ENCODE measurements at regions not wholly inside any gene's neighbourhood (a gene's known extent, or its start where the extent isn't known, plus 50 kb on each side); places are given as distances from the start of the nearest gene placed in this dataset.

DNA sequence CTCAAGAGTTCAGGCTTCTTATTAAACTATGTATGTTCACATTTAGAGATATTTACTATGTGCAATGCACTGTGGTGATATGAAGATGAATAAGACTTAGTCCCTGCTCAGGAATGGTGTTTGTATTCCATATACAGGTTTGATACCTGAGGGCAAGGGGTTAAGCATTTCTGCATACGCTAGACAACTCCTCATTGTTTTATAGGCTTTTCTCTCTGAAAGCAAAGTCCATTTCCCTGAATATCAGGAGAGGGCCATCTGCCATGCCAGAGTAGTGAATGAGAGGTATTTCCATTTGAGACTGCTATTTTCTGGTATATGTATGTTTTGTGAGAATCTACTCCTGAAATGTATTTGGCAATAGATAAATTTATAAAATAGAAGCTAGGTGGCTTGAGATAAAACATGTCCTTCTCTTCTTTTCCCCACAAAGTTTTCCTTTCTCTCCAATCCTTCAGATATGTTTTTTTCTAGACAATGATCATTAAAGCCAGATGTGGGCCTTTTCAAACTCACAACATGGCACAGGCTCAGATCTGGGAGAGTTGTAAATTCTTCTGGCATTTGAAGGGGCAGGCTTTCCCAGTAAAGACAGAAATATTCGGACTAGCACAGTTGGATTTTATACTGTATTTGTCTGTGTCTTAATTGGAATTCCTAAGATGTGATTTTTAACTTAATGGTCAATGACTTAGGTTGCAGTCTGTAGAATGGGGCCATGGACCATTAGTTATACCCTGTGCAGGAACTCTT is 73.3 kb upstream of the WDR26 start:
- no peaks in the 10 kb centered on the region for H3K27me3 ChIP-seq (replicated peaks; ENCODE audit: control insufficient read depth, insufficient read depth, low read length)
- no peaks in the 10 kb centered on the region for H3K36me3 ChIP-seq (ENCODE audit: control insufficient read depth, insufficient read depth, low read length)
- no peak for DNase-seq (ENCODE audit: extremely low read depth, insufficient read length)
- TF ChIP-seq, protein P1, sequence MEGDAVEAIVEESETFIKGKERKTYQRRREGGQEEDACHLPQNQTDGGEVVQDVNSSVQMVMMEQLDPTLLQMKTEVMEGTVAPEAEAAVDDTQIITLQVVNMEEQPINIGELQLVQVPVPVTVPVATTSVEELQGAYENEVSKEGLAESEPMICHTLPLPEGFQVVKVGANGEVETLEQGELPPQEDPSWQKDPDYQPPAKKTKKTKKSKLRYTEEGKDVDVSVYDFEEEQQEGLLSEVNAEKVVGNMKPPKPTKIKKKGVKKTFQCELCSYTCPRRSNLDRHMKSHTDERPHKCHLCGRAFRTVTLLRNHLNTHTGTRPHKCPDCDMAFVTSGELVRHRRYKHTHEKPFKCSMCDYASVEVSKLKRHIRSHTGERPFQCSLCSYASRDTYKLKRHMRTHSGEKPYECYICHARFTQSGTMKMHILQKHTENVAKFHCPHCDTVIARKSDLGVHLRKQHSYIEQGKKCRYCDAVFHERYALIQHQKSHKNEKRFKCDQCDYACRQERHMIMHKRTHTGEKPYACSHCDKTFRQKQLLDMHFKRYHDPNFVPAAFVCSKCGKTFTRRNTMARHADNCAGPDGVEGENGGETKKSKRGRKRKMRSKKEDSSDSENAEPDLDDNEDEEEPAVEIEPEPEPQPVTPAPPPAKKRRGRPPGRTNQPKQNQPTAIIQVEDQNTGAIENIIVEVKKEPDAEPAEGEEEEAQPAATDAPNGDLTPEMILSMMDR (IDR thresholded peaks at IDR 0.05; ENCODE audit: insufficient read depth, low read length, poor library complexity, severe bottlenecking), result no peak
- H3K4me3 ChIP-seq (replicated peaks; ENCODE audit: low read depth, low read length), result no peak overlapping the region

GRCh38 chr1:224509907-224510306 is 75.3 kb upstream of the WDR26 start:
- no peak for DNase-seq (ENCODE audit: extremely low read depth, insufficient read length)
- no peaks in the 10 kb centered on the region for H3K27me3 ChIP-seq (replicated peaks; ENCODE audit: control insufficient read depth, insufficient read depth, low read length)
- H3K36me3 ChIP-seq (ENCODE audit: control insufficient read depth, insufficient read depth, low read length), result no peaks in the 10 kb centered on the region
- H3K4me3 ChIP-seq (replicated peaks; ENCODE audit: low read depth, low read length), result no peak overlapping the region
- TF ChIP-seq, protein P1 (IDR thresholded peaks at IDR 0.05; ENCODE audit: insufficient read depth, low read length, poor library complexity, severe bottlenecking), result no peak

GRCh38 chr1:224510880-224511645 is 76.5 kb upstream of the WDR26 start:
- Histone ChIP-seq H3K27me3 (replicated peaks; ENCODE audit: control insufficient read depth, insufficient read depth, low read length) (no peaks in the 10 kb centered on the region), H3K4me3 (replicated peaks; ENCODE audit: low read depth, low read length) (no peak overlapping the region), H3K36me3 (ENCODE audit: control insufficient read depth, insufficient read depth, low read length) (no peaks in the 10 kb centered on the region)
- DNase-seq (ENCODE audit: extremely low read depth, insufficient read length), result no peak
- TF ChIP-seq, protein P1 (IDR thresholded peaks at IDR 0.05; ENCODE audit: insufficient read depth, low read length, poor library complexity, severe bottlenecking), result no peak

DNA sequence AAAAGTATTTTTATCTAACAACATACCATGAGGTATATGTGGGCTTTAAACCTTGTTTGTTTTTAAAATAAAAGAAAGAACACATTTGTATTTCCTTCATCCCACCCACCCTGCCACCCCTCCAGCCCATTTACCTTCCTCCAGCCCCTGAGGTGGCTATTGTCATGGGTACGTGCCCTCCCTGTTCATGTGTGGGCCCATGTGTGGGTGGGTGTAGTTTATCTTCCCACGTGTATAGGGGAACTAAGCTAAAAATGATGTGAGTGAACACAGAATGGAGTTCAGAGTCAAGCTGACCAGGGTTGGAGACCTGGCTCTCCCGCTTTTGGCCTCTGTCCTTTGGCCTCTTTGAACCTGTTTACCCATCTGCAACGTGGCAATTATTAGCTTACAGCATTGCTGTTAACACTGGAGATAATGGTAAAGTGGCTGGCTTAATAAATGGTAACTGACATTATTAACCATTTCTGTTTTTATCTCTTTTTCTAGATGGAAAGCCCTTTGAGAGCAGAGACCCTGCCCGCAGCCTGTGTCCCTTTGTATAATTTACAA is 78.1 kb upstream of the WDR26 start:
- TF ChIP-seq, protein P1 (IDR thresholded peaks at IDR 0.05; ENCODE audit: insufficient read depth, low read length, poor library complexity, severe bottlenecking), result no peak
- no peaks in the 10 kb centered on the region for H3K27me3 ChIP-seq (replicated peaks; ENCODE audit: control insufficient read depth, insufficient read depth, low read length)
- H3K4me3 ChIP-seq (replicated peaks; ENCODE audit: low read depth, low read length), result no peak overlapping the region
- DNase-seq (ENCODE audit: extremely low read depth, insufficient read length), result no peak
- no peaks in the 10 kb centered on the region for H3K36me3 ChIP-seq (ENCODE audit: control insufficient read depth, insufficient read depth, low read length)

- no peaks in the 10 kb centered on the region for H3K36me3 ChIP-seq (ENCODE audit: control insufficient read depth, insufficient read depth, low read length)
- TF ChIP-seq, protein P1 (IDR thresholded peaks at IDR 0.05; ENCODE audit: insufficient read depth, low read length, poor library complexity, severe bottlenecking), result no peak
- no peaks in the 10 kb centered on the region for H3K27me3 ChIP-seq (replicated peaks; ENCODE audit: control insufficient read depth, insufficient read depth, low read length)
- DNase-seq (ENCODE audit: extremely low read depth, insufficient read length), result no peak
- no peak overlapping the region for H3K4me3 ChIP-seq (replicated peaks; ENCODE audit: low read depth, low read length)
These were observed 78.8 kb upstream of the WDR26 start for GRCh38 chr1:224513383-224513782.
